Epithelial cell of esophagus (primary cell): ENCODE measurements at regions not wholly inside any gene's neighbourhood (a gene's known extent, or its start where the extent isn't known, plus 50 kb on each side); places are given as distances from the start of the nearest gene placed in this dataset.
A peak's percentile ranks its signal among the peaks of the same experiment; 100 is the strongest.

Experiments
- DNase-seq: peaks from one replicate; pipeline ENCODE4 v3.0.0; 2010; ENCODE audit warnings: low read depth
- H3K4me3 ChIP-seq: 2 replicates; pipeline ENCODE4 v1.5.1; 2011; ENCODE audit warnings: mild to moderate bottlenecking, low read length, control low read depth
- TF ChIP-seq, protein P1 (sequence below): IDR thresholded peaks from 2 replicates; pipeline ENCODE4 v1.5.1; 2011; ENCODE audit warnings: low read depth, mild to moderate bottlenecking, low read length, control low read depth, inconsistent platforms; ENCODE audit not compliant: insufficient read depth; ENCODE audit errors: missing control alignments

DNA sequence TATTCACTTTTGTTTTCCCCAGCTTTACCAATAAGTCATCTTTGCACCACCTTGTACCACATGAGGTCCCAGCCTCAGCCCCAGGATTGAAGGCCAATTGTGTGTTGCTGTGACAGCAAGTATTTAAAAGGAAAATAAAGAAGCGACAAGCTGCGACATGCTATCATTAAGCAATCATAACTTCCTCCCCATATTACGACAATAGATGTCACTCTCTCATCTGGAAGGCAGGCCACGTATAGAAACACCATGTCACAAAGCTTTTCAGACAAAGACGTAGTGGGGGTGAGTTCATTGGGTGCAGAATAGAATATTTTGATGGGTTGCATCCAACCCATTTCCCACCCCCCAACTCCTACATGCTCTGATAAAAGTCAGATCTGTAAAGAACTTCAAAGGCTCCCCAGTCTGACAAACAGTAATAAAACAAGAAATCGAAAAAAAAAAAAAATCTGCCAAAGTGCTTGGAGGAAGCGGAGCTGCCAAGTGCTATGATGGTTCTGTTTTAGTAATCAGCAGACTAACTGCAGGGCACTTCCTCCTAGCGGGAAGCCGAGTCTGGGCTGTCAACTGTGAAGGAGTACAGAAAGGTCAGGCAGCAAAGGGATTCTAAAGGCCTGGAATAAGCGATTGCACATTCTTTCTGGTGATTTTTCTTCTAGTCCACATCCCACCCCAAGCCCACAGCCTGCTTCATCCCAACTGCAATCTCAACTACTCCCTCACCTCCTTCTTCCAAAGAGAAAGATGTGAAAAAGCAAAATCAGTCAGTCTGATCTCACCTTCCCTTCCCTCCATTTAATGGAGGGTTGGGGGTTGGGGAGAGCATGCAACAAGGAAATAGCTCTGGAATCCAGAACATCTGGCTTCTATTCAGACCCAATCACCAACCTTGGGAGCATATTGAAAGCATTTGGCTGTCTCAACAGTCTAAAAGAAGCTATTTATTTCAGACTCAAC lies 131.4 kb upstream of the UBASH3B start:
- TF ChIP-seq, protein P1, sequence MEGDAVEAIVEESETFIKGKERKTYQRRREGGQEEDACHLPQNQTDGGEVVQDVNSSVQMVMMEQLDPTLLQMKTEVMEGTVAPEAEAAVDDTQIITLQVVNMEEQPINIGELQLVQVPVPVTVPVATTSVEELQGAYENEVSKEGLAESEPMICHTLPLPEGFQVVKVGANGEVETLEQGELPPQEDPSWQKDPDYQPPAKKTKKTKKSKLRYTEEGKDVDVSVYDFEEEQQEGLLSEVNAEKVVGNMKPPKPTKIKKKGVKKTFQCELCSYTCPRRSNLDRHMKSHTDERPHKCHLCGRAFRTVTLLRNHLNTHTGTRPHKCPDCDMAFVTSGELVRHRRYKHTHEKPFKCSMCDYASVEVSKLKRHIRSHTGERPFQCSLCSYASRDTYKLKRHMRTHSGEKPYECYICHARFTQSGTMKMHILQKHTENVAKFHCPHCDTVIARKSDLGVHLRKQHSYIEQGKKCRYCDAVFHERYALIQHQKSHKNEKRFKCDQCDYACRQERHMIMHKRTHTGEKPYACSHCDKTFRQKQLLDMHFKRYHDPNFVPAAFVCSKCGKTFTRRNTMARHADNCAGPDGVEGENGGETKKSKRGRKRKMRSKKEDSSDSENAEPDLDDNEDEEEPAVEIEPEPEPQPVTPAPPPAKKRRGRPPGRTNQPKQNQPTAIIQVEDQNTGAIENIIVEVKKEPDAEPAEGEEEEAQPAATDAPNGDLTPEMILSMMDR = no peak
- no peak overlapping the region for H3K4me3 ChIP-seq
- peak; percentile 64 for DNase-seq

DNA sequence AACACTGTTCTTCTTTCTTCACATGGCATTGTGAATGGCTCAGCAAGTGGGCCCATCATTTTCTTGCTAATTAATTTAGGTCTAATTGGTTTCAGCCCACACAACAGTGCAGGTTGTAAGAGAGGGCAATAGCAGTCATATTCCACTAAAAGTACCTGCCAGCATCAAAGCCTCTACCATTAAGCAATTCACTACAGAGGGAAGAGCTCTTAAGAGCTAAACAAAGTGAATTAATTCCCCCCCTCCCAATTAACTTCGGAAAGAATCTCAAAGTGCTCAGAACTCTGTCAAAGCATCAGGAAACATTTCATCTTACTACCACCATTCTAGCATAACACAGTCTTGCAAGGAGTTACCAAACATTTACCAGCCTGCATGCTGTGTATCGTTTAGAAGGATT lies 133.9 kb upstream of the UBASH3B start:
- H3K4me3 ChIP-seq = no peak overlapping the region
- DNase-seq = no peak
- TF ChIP-seq, protein P1 = no peak

DNA sequence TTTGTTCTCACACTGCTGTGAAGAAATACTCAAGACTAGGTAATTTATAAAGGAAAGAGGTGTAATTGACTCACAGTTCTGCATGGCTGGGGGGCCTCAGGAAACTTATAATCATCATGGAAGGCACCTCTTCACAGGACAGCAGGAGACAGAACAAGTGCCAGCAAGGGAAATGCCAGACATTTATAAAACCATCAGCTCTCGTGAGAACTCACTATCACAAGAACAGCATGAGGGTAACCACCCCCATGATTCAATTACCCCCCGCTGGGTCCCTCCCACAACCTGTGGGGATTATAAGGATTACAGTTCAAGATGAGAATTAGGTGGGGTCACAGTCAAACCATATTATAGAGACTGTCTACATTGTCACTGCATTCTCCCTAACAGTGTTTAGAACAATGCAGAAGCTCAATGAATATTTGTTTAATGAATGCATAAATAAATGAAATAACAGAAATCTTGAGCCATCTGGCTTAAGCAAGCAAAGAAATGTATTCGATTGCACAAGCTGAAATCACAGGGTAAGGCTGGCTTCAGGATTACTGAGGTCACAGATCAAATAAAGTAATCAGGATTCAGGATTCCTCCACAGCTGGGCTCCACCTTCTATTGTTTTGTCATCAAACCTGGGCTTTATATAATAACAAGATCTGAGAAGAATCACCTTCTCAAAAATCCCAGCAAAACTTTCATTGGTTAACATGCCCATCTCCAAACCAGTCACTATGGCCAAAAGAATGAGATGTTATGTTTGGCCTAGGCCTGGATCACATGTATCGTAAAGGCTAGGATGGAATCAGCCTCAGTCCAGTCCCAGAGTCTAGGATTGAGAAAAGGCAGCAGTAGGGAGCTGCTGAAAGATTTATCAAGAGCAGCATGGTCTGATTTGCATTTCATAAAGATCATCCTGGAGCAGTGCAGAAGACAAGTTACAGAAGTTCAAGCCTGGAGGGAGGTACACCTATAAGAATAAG lies 137.8 kb upstream of the UBASH3B start:
- TF ChIP-seq, protein P1 = no peak
- no peak overlapping the region for H3K4me3 ChIP-seq
- DNase-seq = no peak

DNA sequence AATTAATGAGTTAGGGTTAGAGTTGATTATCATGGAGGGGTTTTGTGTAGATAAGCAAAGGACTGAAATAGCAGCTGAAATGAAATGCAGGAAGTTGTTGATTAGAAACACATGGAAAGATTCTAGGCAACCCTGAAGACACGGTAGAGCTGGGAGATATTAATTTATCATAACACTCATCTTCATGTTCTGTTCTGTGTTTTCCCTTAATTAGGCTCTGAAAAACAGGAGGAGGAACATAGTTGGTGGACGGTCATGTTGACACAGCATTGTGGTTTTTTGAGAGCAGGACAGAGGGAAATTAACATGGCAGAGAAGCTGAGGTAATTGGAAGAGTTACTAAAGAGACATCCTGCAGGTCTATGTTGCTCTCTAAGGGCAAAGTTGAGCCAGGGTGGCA lies 138.8 kb upstream of the UBASH3B start:
- TF ChIP-seq, protein P1 = no peak
- DNase-seq = no peak
- H3K4me3 ChIP-seq = no peak overlapping the region

DNA sequence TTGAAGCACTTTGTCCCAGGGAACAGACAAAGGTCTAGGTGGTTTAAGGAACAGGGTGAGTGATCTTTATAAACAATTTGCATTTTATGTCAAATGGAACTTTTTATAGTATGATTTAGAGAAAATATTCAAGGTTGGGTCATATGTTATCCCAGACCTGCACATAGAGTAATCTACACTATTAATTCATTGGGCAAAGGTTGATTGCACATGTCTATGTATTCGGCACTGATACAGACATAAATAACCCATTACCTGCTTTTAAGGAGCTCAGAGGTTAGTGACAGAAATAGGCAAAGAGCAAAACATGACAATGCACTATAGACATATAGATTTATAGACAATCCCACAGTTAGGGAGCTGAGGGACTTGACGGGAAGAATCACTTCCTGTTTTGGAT lies 141.5 kb upstream of the UBASH3B start:
- no peak overlapping the region for H3K4me3 ChIP-seq
- TF ChIP-seq, protein P1 = no peak
- DNase-seq = no peak

DNA sequence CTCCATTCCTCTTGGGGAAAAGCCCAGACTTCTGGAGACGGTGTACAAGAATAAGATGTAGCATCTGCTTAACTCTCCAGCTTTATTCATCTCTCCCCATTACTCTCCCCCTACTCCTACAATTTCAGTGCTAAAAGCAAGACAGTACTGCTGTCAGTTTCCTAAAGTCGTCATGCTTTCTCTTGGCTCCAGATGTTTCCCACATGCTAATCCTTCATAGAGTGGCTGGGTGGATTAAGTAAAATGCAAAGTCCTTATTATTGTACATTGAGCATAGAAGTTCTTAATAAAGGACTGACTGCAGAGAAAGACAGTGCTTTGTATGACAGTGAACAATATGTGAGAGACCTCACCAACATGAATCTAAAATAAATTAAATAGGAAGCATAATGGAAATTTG lies 142.2 kb upstream of the UBASH3B start:
- no peak overlapping the region for H3K4me3 ChIP-seq
- no peak for DNase-seq
- TF ChIP-seq, protein P1 = no peak
